ENCODE measurements at regions not wholly inside any gene's neighbourhood (a gene's known extent, or its start where the extent isn't known, plus 50 kb on each side); places are given as distances from the start of the nearest gene placed in this dataset.

- Histone ChIP-seq H3K4me3 (ENCODE audit: low read depth in 1 of 3, low read length in 3 of 3) (no peak overlapping the region), H3K4me1 (ENCODE audit: control insufficient read depth in 4 of 4, insufficient read depth in 4 of 4, low read length in 3 of 4) (peaks cover 0 to 7% (median 2%) of the 10 kb centered on the region in 4 donors), H3K36me3 (ENCODE audit: control insufficient read depth in 4 of 4, insufficient read depth in 3 of 4, low read depth in 1 of 4, low read length in 3 of 4) (no peaks in the 10 kb centered on the region), H3K9ac (ENCODE audit: low read depth in 1 of 2, low read length in 2 of 2) (no peak overlapping the region), H3K27me3 (ENCODE audit: control insufficient read depth in 4 of 4, insufficient read depth in 4 of 4, low read length in 3 of 4) (peaks cover 0 to 21% (median 0%) of the 10 kb centered on the region in 4 donors), H3K27ac (ENCODE audit: low read depth in 1 of 2, low read length in 2 of 2) (no peak overlapping the region), H3K9me3 (ENCODE audit: control insufficient read depth in 4 of 4, low read length in 3 of 4) (no peaks in the 10 kb centered on the region)
- no peak for DNase-seq (ENCODE audit: low spot score)
- 41% methylated on average over 2 of the region's 2 CpGs for WGBS
- TF ChIP-seq HNF4A (conservative IDR thresholded peaks at IDR 0.05) (no peak), TAF1 (conservative IDR thresholded peaks at IDR 0.05) (no peak), RAD21 (IDR thresholded peaks at IDR 0.05) (no peak), YY1 (IDR thresholded peaks at IDR 0.05) (no peak), RXRA (IDR thresholded peaks at IDR 0.05) (no peak), GABPA (IDR thresholded peaks at IDR 0.05 in 1 of 2, conservative IDR thresholded peaks at IDR 0.05 in 1 of 2) (no peak), NR2F2 (IDR thresholded peaks at IDR 0.05) (no peak), CTCF (IDR thresholded peaks at IDR 0.05; ENCODE audit: low read depth, low read length, missing input control) (no peak), JUND (IDR thresholded peaks at IDR 0.05) (no peak), HNF4G (IDR thresholded peaks at IDR 0.05) (no peak), SP1 (IDR thresholded peaks at IDR 0.05) (no peak), MAX (IDR thresholded peaks at IDR 0.05) (no peak), FOXA1 (IDR thresholded peaks at IDR 0.05) (no peak), EGR1 (IDR thresholded peaks at IDR 0.05; ENCODE audit: low read depth in 2 of 2) (no peak), FOXA2 (IDR thresholded peaks at IDR 0.05) (no peak)
- TF ChIP-seq, protein P1, sequence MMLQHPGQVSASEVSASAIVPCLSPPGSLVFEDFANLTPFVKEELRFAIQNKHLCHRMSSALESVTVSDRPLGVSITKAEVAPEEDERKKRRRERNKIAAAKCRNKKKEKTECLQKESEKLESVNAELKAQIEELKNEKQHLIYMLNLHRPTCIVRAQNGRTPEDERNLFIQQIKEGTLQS (IDR thresholded peaks at IDR 0.05): no peak
- TF ChIP-seq, protein P2, sequence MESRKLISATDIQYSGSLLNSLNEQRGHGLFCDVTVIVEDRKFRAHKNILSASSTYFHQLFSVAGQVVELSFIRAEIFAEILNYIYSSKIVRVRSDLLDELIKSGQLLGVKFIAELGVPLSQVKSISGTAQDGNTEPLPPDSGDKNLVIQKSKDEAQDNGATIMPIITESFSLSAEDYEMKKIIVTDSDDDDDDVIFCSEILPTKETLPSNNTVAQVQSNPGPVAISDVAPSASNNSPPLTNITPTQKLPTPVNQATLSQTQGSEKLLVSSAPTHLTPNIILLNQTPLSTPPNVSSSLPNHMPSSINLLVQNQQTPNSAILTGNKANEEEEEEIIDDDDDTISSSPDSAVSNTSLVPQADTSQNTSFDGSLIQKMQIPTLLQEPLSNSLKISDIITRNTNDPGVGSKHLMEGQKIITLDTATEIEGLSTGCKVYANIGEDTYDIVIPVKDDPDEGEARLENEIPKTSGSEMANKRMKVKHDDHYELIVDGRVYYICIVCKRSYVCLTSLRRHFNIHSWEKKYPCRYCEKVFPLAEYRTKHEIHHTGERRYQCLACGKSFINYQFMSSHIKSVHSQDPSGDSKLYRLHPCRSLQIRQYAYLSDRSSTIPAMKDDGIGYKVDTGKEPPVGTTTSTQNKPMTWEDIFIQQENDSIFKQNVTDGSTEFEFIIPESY (IDR thresholded peaks at IDR 0.05): no peak
- TF ChIP-seq, protein P3, sequence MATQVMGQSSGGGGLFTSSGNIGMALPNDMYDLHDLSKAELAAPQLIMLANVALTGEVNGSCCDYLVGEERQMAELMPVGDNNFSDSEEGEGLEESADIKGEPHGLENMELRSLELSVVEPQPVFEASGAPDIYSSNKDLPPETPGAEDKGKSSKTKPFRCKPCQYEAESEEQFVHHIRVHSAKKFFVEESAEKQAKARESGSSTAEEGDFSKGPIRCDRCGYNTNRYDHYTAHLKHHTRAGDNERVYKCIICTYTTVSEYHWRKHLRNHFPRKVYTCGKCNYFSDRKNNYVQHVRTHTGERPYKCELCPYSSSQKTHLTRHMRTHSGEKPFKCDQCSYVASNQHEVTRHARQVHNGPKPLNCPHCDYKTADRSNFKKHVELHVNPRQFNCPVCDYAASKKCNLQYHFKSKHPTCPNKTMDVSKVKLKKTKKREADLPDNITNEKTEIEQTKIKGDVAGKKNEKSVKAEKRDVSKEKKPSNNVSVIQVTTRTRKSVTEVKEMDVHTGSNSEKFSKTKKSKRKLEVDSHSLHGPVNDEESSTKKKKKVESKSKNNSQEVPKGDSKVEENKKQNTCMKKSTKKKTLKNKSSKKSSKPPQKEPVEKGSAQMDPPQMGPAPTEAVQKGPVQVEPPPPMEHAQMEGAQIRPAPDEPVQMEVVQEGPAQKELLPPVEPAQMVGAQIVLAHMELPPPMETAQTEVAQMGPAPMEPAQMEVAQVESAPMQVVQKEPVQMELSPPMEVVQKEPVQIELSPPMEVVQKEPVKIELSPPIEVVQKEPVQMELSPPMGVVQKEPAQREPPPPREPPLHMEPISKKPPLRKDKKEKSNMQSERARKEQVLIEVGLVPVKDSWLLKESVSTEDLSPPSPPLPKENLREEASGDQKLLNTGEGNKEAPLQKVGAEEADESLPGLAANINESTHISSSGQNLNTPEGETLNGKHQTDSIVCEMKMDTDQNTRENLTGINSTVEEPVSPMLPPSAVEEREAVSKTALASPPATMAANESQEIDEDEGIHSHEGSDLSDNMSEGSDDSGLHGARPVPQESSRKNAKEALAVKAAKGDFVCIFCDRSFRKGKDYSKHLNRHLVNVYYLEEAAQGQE (IDR thresholded peaks at IDR 0.05): no peak
Measured at GRCh38 chr2:207316906-207317305, 151.2 kb upstream of the KLF7 start.

All from liver (tissue), 8 donors.